Parathyroid adenoma (tissue), 2 donors: ENCODE measurements at regions not wholly inside any gene's neighbourhood (a gene's known extent, or its start where the extent isn't known, plus 50 kb on each side); places are given as distances from the start of the nearest gene placed in this dataset.

ENCODE experiments used
- H2AFZ ChIP-seq: fragments of 300-600 bp; sonication (generic); one replicate; pipeline ENCODE4 v1.7.0; 2017; ENCODE audit warnings: antibody characterized with exemption, mild to moderate bottlenecking
- H3K27ac ChIP-seq: fragments of 300-600 bp; sonication (generic); one replicate; pipeline ENCODE4 v1.7.0; 2017
- H3K27me3 ChIP-seq: fragments of 300-600 bp; sonication (generic); one replicate; pipeline ENCODE4 v1.7.0; 2017; ENCODE audit warnings: low read length; ENCODE audit not compliant: control insufficient read depth, insufficient read depth
- H3K36me3 ChIP-seq: fragments of 300-600 bp; sonication (generic); one replicate; pipeline ENCODE4 v1.7.0; 2017; ENCODE audit warnings: low read length; ENCODE audit not compliant: control insufficient read depth, insufficient read depth
- H3K4me1 ChIP-seq: fragments of 300-600 bp; sonication (generic); one replicate; pipeline ENCODE4 v1.7.0; 2017; ENCODE audit warnings: control low read depth
- H3K4me2 ChIP-seq: fragments of 300-600 bp; sonication (generic); one replicate; pipeline ENCODE4 v1.7.0; 2017; ENCODE audit warnings: low read length
- H3K4me3 ChIP-seq: fragments of 300-600 bp; sonication (generic); one replicate; pipeline ENCODE4 v1.7.0; 2017; ENCODE audit warnings: low read depth, low read length
- H3K79me2 ChIP-seq: fragments of 300-600 bp; sonication (generic); one replicate; pipeline ENCODE4 v1.7.0; 2017; ENCODE audit warnings: control low read depth
- H3K9ac ChIP-seq: fragments of 300-600 bp; sonication (generic); one replicate; pipeline ENCODE4 v1.7.0; 2017; ENCODE audit warnings: mild to moderate bottlenecking
- H3K9me3 ChIP-seq: fragments of 300-600 bp; sonication (generic); one replicate; pipeline ENCODE4 v1.7.0; 2017; ENCODE audit warnings: low read length; ENCODE audit not compliant: control insufficient read depth
- CTCF ChIP-seq: fragments of 300-600 bp; sonication (generic); IDR thresholded peaks from one replicate; pipeline ENCODE4 v1.7.0; 2017; ENCODE audit warnings: antibody characterized with exemption, mild to moderate bottlenecking
- donor health status: primary hyperparathyroidism.

GRCh38 chr14:37864128-37864527 is 268.7 kb downstream of the TTC6 start:
- H3K79me2 ChIP-seq: no peaks in the 10 kb centered on the region
- no peak overlapping the region for H3K27ac ChIP-seq
- no peak for TF ChIP-seq CTCF
- no peak overlapping the region for H3K4me2 ChIP-seq
- no peak overlapping the region for H2AFZ ChIP-seq
- H3K9me3 ChIP-seq: no peaks in the 10 kb centered on the region
- H3K4me3 ChIP-seq: no peak overlapping the region
- no peaks in the 10 kb centered on the region for H3K4me1 ChIP-seq
- H3K9ac ChIP-seq: no peak overlapping the region
- no peaks in the 10 kb centered on the region for H3K27me3 ChIP-seq
- no peaks in the 10 kb centered on the region for H3K36me3 ChIP-seq

- H3K4me3 ChIP-seq: no peak overlapping the region
- no peak overlapping the region for H3K27ac ChIP-seq
- H2AFZ ChIP-seq: no peak overlapping the region
- no peak for TF ChIP-seq CTCF
- H3K79me2 ChIP-seq: no peaks in the 10 kb centered on the region
- no peaks in the 10 kb centered on the region for H3K27me3 ChIP-seq
- H3K9ac ChIP-seq: no peak overlapping the region
- no peaks in the 10 kb centered on the region for H3K36me3 ChIP-seq
- H3K4me1 ChIP-seq: no peaks in the 10 kb centered on the region
- H3K9me3 ChIP-seq: no peaks in the 10 kb centered on the region
- H3K4me2 ChIP-seq: no peak overlapping the region
Observed at GRCh38 chr14:37864861-37865718, 269.7 kb downstream of the TTC6 start.

- no peaks in the 10 kb centered on the region for H3K4me1 ChIP-seq
- H3K27ac ChIP-seq: no peak overlapping the region
- TF ChIP-seq CTCF: no peak
- H3K9me3 ChIP-seq: no peaks in the 10 kb centered on the region
- no peak overlapping the region for H3K4me2 ChIP-seq
- no peaks in the 10 kb centered on the region for H3K36me3 ChIP-seq
- no peaks in the 10 kb centered on the region for H3K79me2 ChIP-seq
- H2AFZ ChIP-seq: no peak overlapping the region
- H3K9ac ChIP-seq: no peak overlapping the region
- no peaks in the 10 kb centered on the region for H3K27me3 ChIP-seq
- no peak overlapping the region for H3K4me3 ChIP-seq
Observed at GRCh38 chr14:37865719-37866549, 270.5 kb downstream of the TTC6 start.

- Histone ChIP-seq H3K9me3 (no peaks in the 10 kb centered on the region), H3K27me3 (no peaks in the 10 kb centered on the region), H3K79me2 (no peaks in the 10 kb centered on the region), H3K36me3 (no peaks in the 10 kb centered on the region), H3K27ac (no peak overlapping the region), H2AFZ (no peak overlapping the region), H3K4me2 (no peak overlapping the region), H3K4me3 (no peak overlapping the region), H3K9ac (no peak overlapping the region), H3K4me1 (no peaks in the 10 kb centered on the region)
- no peak for TF ChIP-seq CTCF
Observed at GRCh38 chr14:37869633-37870032, 274.2 kb downstream of the TTC6 start.
